ENCODE measurements at regions not wholly inside any gene's neighbourhood (a gene's known extent, or its start where the extent isn't known, plus 50 kb on each side); places are given as distances from the start of the nearest gene placed in this dataset.

- no peak for DNase-seq
- no peaks in the 10 kb centered on the region; the same call in 1 of the 2 replicates for H3K9me2 ChIP-seq (ENCODE audit: insufficient read depth)
- no peaks in the 10 kb centered on the region for H3K9me3 ChIP-seq (ENCODE audit: low read depth)
- H3K9ac ChIP-seq, result no peak overlapping the region
- no peak overlapping the region for H3K4me3 ChIP-seq
- no peaks in the 10 kb centered on the region for H3K4me1 ChIP-seq (ENCODE audit: insufficient read depth)
- no peak for TF ChIP-seq EZH2phosphoT487 (IDR thresholded peaks at IDR 0.05; ENCODE audit: insufficient read depth, low read depth)
- no peak for TF ChIP-seq EZH2 (IDR thresholded peaks at IDR 0.05; ENCODE audit: insufficient read depth, poor library complexity, severe bottlenecking)
- H3K27me3 ChIP-seq (replicated peaks; ENCODE audit: insufficient read depth), result no peaks in the 10 kb centered on the region
- H3K27ac ChIP-seq, result no peak overlapping the region
- H4K20me1 ChIP-seq (ENCODE audit: insufficient read depth), result no peaks in the 10 kb centered on the region
- no peaks in the 10 kb centered on the region for H3K36me3 ChIP-seq (ENCODE audit: low read depth)
- in situ Hi-C loops (cut with MboI), result no loop called here
- no peaks in the 10 kb centered on the region for H3F3A ChIP-seq (ENCODE audit: insufficient read depth)
- H3K79me2 ChIP-seq (ENCODE audit: insufficient read depth), result no peaks in the 10 kb centered on the region
- no peak overlapping the region for H3K4me2 ChIP-seq (ENCODE audit: unreplicated experiment)
- no peak overlapping the region for H2AFZ ChIP-seq
These were observed 192.4 kb downstream of the FAT4 start for GRCh38 chr4:125507141-125507540.

DNA sequence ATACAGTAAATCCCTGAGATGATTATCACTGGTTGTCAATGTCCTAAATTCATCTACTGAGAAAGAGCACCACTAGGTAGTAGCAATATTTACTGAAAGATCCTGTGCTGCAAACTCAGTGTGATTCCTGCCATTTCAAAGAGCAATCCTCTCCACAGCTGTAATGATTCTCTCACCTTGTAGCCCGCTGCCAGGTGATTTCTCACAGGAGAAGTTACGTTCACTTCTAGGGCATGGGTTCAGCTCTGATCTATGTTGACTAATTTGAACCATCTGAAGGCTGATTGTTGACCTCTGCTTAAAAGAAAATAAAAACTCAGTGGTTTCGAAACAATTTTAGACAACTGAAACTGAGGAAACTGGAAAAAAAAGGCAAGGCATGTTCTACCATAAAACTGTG, 197.0 kb downstream of the FAT4 start:
- H3K36me3 ChIP-seq (ENCODE audit: low read depth), result no peaks in the 10 kb centered on the region
- in situ Hi-C loops (cut with MboI), result no loop called here

GRCh38 chr4:125515016-125515415, 200.3 kb downstream of the FAT4 start:
- Histone ChIP-seq H3K27me3 (replicated peaks; ENCODE audit: insufficient read depth) (no peaks in the 10 kb centered on the region), H3K9me3 (ENCODE audit: low read depth) (no peaks in the 10 kb centered on the region), H3K9me2 (ENCODE audit: insufficient read depth) (no peaks in the 10 kb centered on the region), H3K27ac (no peak overlapping the region), H3K36me3 (ENCODE audit: low read depth) (no peaks in the 10 kb centered on the region), H3F3A (ENCODE audit: insufficient read depth) (no peaks in the 10 kb centered on the region), H3K4me2 (ENCODE audit: unreplicated experiment) (no peak overlapping the region), H4K20me1 (ENCODE audit: insufficient read depth) (no peaks in the 10 kb centered on the region), H3K79me2 (ENCODE audit: insufficient read depth) (no peaks in the 10 kb centered on the region), H3K9ac (no peak overlapping the region), H2AFZ (no peak overlapping the region), H3K4me1 (ENCODE audit: insufficient read depth) (no peaks in the 10 kb centered on the region), H3K4me3 (no peak overlapping the region)
- WGBS, 2 experiments (ENCODE audit: low coverage in 1 of 2, low lambda C conversion rate in 2 of 2, missing lambda C conversion rate in 2 of 2), result 59 to 75% methylated on average over 1 of the region's 1 CpG
- TF ChIP-seq EZH2 (IDR thresholded peaks at IDR 0.05; ENCODE audit: insufficient read depth, poor library complexity, severe bottlenecking), result no peak
- TF ChIP-seq EZH2phosphoT487 (IDR thresholded peaks at IDR 0.05; ENCODE audit: insufficient read depth, low read depth), result no peak
- DNase-seq, result no peak
- in situ Hi-C loops (cut with MboI), result no loop called here

More for the DNA sequence above, 197.0 kb downstream of the FAT4 start:
- Histone ChIP-seq H3K9me3 (ENCODE audit: low read depth) (no peaks in the 10 kb centered on the region), H3K4me2 (ENCODE audit: unreplicated experiment) (no peak overlapping the region), H4K20me1 (ENCODE audit: insufficient read depth) (no peaks in the 10 kb centered on the region), H2AFZ (no peak overlapping the region), H3K4me1 (ENCODE audit: insufficient read depth) (no peaks in the 10 kb centered on the region), H3K9me2 (ENCODE audit: insufficient read depth) (no peaks in the 10 kb centered on the region), H3F3A (ENCODE audit: insufficient read depth) (no peaks in the 10 kb centered on the region), H3K79me2 (ENCODE audit: insufficient read depth) (no peaks in the 10 kb centered on the region), H3K27ac (no peak overlapping the region), H3K4me3 (no peak overlapping the region), H3K27me3 (replicated peaks; ENCODE audit: insufficient read depth) (no peaks in the 10 kb centered on the region), H3K9ac (no peak overlapping the region)
- WGBS, 2 experiments (ENCODE audit: low coverage in 1 of 2, low lambda C conversion rate in 2 of 2, missing lambda C conversion rate in 2 of 2), result 70 to 77% methylated on average over 3 of the region's 3 CpGs
- no peak for DNase-seq
- TF ChIP-seq EZH2phosphoT487 (IDR thresholded peaks at IDR 0.05; ENCODE audit: insufficient read depth, low read depth), result no peak
- no peak for TF ChIP-seq EZH2 (IDR thresholded peaks at IDR 0.05; ENCODE audit: insufficient read depth, poor library complexity, severe bottlenecking)

GRCh38 chr4:125517831-125518230, 203.1 kb downstream of the FAT4 start:
- Histone ChIP-seq H3K4me3 (no peak overlapping the region), H3K4me1 (ENCODE audit: insufficient read depth) (no peaks in the 10 kb centered on the region), H3F3A (ENCODE audit: insufficient read depth) (no peaks in the 10 kb centered on the region), H3K36me3 (ENCODE audit: low read depth) (no peaks in the 10 kb centered on the region), H3K4me2 (ENCODE audit: unreplicated experiment) (no peak overlapping the region), H4K20me1 (ENCODE audit: insufficient read depth) (no peaks in the 10 kb centered on the region), H3K79me2 (ENCODE audit: insufficient read depth) (no peaks in the 10 kb centered on the region), H3K27ac (no peak overlapping the region), H3K9me3 (ENCODE audit: low read depth) (no peaks in the 10 kb centered on the region), H3K9ac (no peak overlapping the region), H2AFZ (no peak overlapping the region), H3K27me3 (replicated peaks; ENCODE audit: insufficient read depth) (no peaks in the 10 kb centered on the region), H3K9me2 (ENCODE audit: insufficient read depth) (no peaks in the 10 kb centered on the region)
- no peak for TF ChIP-seq EZH2 (IDR thresholded peaks at IDR 0.05; ENCODE audit: insufficient read depth, poor library complexity, severe bottlenecking)
- TF ChIP-seq EZH2phosphoT487 (IDR thresholded peaks at IDR 0.05; ENCODE audit: insufficient read depth, low read depth), result no peak
- 14 to 16% methylated on average over 2 of the region's 2 CpGs for WGBS, 2 experiments (ENCODE audit: low coverage in 1 of 2, low lambda C conversion rate in 2 of 2, missing lambda C conversion rate in 2 of 2)
- no peak for DNase-seq
- in situ Hi-C loops (cut with MboI), result no loop called here

DNA sequence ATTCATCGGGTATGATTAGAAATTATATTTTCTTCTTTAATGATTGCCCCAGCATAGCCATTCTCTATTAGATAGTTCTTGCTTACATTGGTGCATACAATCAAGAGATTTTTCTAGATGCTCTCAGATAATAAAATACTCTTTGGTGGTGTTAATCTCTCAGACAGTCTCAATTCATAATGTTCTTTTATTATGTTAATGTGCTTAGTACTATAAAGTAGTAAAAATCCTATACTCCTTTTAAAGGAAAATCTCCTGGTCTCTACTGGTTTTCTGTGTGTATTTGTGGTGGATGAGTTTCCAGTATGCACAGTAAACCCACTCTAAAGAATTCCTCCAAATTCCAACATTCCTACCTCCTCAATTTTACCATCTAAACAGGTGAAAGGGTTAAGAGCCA, 203.5 kb downstream of the FAT4 start:
- H3K9me3 ChIP-seq (ENCODE audit: low read depth), result no peaks in the 10 kb centered on the region
- H3K27me3 ChIP-seq (replicated peaks; ENCODE audit: insufficient read depth), result no peaks in the 10 kb centered on the region
- H3K4me1 ChIP-seq (ENCODE audit: insufficient read depth), result no peaks in the 10 kb centered on the region
- no peak overlapping the region for H2AFZ ChIP-seq
- no peaks in the 10 kb centered on the region for H4K20me1 ChIP-seq (ENCODE audit: insufficient read depth)
- TF ChIP-seq EZH2phosphoT487 (IDR thresholded peaks at IDR 0.05; ENCODE audit: insufficient read depth, low read depth) (no peak), EZH2 (IDR thresholded peaks at IDR 0.05; ENCODE audit: insufficient read depth, poor library complexity, severe bottlenecking) (no peak)
- H3K9me2 ChIP-seq (ENCODE audit: insufficient read depth), result no peaks in the 10 kb centered on the region
- WGBS, 2 experiments (ENCODE audit: low coverage in 1 of 2, low lambda C conversion rate in 2 of 2, missing lambda C conversion rate in 2 of 2), result 96 to 100% methylated on average over 1 of the region's 1 CpG
- no peak overlapping the region for H3K4me2 ChIP-seq (ENCODE audit: unreplicated experiment)
- H3F3A ChIP-seq (ENCODE audit: insufficient read depth), result no peaks in the 10 kb centered on the region
- no peak for DNase-seq
- no peaks in the 10 kb centered on the region for H3K79me2 ChIP-seq (ENCODE audit: insufficient read depth)
- no peak overlapping the region for H3K9ac ChIP-seq
- H3K27ac ChIP-seq, result no peak overlapping the region
- in situ Hi-C loops (cut with MboI), result no loop called here
- no peak overlapping the region for H3K4me3 ChIP-seq
- H3K36me3 ChIP-seq (ENCODE audit: low read depth), result no peaks in the 10 kb centered on the region

Data from GM23248 (cell line).